Central memory CD4-positive, alpha-beta T cell (primary cell): ENCODE measurements at regions not wholly inside any gene's neighbourhood (a gene's known extent, or its start where the extent isn't known, plus 50 kb on each side); places are given as distances from the start of the nearest gene placed in this dataset.

Experiments used
- DNase-seq: peaks from one replicate; pipeline ENCODE4 v3.0.0; 2022

DNA sequence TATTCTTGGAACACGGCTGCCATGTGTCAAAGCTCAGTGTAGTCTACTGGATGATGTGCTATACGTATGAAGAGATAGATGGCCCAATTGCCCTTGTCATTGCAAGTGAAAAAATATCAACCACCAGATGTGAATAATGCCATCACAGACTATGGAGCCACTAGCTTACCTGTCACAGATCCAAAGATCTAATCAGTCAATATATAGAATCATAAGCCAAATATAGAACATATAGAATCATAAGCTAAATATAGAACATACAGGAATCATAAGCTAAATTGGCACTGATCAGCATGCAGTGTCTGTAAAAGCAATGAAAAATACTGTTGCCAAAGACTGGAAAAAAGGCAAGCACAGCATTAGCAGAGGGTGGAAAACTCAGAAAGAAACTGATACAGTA, 1656.9 kb upstream of the RAG2 start:
- DNase-seq, result no peak

DNA sequence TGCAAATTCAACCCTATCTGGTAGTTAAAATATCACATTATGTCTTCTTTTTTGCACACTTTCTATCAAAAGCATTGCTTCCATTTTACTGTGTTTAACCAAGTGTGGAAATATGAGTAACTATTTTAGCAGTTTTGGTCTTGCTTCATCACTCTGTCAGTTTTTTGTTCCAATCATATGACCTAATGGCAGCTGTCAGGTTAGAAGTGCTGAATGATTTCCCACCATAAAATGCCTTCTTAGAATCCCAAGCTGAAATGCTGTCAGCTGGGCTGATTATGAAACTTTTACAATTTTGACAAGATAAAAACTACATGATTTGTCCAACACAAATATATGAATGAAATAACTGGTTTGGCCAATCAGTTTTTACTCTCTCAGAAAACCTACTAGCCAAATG, 1654.6 kb upstream of the RAG2 start:
- no peak for DNase-seq

DNA sequence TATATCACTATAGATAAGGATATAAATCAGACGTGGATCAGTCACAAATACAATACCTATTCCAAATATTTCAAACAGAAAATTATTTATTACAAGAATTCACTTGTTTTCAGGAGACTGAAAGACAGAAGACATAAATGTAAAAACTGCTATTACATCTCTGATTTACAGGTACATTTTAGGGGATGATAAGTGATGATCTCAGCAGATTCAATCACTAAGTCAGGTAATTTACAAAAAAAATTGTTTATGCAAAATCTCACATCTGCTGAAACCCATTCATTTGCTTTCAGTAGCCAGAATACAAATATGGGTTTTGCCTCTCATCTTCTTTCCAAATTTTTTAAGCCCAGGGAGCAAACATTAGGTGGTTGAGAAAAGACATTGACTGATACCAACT, 1648.4 kb upstream of the RAG2 start:
- no peak for DNase-seq

DNA sequence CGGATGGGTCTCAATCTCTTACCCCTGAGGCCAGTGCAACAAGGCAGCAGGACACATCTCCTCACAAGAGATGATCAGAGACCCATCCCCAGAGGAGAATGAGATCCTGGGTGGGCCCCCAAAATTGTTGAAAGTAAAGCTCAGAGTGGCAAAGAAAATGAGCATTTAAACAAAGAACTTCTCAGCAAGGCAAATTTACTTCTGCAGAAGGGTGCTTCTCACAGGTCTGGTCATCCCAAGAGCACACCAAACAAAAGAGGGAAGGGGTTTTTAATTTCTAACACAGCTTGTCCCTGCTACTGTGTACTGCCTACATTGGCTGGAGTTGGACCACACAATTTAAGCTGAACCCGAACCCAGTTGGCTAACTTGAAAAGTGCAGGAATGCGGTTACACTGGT, 1628.6 kb upstream of the RAG2 start:
- DNase-seq, result no peak

DNA sequence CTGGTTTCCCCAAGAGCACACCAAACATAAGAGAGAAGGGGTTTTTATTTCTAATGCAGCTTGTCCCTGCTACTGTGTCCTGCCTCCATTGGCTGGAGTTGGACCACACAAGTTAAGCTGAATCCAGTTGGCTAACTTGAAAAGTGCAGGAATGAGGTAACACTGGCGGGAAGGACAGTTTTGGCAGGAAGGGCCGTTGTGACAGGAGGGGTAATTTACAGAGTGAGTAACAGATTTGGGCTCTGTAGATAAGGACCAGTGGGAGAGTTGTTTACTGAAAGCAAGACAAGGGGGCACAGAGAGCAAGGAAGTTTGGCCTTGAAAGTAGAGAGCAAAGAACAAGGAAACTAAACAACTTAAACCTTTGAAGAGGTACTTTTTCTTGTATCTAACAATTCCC, 1623.3 kb upstream of the RAG2 start:
- no peak for DNase-seq

DNA sequence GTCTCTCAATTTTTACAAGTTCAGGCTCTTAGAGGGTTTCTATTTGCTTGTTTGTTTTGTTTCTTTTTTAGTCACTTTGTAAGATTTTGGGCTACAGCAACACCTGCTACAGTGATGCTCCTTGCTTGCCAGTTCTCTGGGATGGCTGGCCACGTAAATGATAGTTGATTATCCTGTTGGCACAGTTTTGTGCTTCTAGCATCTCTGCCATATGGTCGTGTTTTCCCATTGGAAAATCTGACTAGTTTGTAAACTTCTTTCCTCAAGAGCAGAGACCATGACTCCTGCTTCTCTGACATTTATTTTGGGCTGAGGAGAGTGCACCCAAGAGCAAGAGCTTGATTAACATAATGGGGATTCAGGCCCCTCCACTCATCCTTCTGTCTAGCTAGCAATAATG, 1621.6 kb upstream of the RAG2 start:
- DNase-seq, result no peak

DNA sequence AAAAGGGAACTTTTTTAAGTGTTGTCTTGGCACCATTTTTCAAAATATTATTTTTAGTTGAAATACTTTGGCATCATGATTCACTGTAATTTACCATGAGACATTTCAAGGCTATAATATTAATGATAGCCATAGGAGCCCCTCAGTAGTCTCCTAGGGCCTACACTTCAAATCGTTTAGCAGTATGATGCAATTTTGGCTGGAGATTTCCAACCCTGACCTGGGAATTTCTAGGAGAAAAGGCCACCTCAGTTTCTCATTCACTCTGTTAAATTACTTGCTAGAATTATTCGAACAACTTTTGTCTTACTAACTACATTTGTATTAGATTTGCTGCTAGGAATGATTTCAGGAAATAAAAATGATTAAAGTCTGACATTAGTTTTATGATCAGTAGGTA, 1610.9 kb upstream of the RAG2 start:
- DNase-seq, result no peak

DNA sequence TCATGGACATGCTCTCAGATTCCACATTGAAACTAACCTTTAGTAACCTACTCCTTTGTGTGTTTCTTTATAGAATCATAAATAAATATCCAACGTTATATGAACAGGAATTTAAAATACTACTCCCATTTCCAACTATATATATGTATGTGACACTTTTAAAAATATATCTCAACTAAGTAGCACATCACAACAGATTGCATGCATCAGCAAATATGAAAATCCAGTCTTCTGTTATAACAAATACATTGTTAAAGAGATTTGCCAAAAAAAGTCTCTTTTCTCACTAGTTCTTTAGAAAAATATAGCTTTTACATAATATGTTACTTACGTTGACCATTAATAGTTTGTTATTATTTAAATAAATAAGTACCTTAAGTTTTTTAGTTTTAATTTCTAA, 1608.6 kb upstream of the RAG2 start:
- DNase-seq, result no peak

DNA sequence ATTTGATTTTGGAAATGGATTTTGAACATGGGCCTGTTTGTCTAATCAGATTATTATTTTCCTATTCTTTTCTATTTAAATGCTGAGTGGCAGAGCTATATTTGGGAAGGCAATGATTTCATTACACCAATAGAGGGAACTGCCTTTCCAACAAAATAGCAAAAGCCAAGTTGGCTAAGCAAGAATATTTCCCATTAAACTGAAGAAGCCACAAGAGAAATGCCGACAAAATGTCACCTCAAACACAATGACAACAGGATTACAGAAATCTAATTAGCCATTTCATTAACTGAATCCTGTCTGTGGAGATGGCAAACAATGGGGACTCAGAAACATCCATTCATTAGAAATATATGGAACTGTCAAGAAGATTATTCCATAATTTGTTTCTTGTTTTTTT, 1593.1 kb upstream of the RAG2 start:
- no peak for DNase-seq

DNA sequence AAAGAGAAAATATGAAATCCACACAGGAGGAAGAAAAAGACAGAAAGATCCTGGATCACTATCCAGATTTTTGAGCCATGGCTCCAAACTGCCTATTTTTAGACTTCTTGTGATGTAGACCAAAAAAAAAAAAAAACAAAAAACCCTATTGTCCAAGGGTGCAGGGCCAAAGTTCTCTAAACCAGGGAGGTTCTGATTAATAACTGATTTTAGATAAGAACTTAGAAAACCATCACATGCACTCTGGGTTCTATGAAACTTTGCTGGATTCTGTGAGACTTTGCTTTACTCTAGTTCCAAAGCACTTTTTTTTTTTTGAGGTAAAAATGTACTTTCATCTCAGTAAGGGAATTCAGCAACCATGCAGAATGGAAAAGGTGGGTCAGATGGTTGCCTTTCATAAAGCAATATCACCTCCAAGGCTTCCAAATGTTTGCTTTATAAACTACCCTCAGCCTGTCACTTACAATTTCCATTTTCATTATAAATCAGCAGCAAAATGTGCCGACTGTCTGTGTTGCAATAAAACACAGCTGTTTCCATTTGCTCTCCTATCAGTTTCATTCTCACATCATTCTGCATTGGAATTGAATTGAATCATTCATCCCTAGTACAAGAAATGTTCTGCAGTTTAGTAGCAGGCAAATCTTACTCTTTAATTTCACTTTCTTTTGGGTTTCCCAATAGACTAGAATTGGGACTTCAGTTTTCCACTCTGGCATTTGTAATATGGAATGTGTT, 1584.3 kb upstream of the RAG2 start:
- DNase-seq, result no peak

DNA sequence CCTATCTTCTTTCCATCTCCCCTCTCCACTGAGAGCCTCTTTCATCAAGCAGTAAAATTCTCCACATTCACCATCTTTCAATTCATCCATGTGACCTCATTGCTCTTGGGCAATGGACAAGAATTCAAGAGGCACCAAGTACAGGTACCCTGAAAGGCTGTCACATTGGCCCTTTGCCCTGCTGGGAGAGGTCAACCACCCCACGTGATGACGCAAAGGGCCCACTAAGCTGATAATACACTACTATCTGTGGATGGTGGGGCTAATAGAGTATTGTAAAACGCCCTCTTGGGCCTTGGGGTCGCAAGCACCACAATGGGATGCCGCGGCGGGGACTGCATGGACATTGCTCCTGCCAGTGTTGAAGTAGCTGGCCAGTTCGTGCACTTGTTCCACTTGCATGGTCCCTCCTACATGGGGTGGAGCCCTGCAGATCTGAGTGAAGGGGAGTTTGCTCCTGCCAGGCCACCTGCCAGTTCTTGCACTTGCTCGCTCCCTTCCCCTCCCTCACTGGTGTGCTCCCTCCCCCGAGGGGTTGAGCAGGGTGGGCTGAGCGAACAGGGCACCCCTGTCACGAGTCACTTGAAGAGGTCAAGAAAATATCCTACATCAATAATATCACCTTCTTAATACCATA, 1578.8 kb upstream of the RAG2 start:
- no peak for DNase-seq

DNA sequence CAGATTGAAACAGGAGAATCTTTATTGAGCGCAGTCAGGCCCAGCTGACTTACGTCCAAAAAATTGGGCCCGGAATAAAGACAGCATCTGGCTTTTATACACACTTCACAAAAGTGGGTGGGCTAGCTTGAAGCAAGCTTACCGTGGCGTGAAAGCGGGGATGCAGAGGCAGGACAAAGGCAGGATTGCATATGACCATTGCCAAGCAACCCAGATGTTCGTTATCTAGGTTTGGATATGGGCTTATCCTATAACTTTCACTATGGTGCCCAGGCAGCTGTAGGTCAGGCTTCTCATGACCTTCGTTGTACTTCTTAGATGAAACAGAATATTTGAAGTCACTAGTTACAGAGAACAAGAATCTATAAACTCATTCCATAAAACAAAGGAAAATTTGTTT, 1575.6 kb upstream of the RAG2 start:
- DNase-seq, result no peak

DNA sequence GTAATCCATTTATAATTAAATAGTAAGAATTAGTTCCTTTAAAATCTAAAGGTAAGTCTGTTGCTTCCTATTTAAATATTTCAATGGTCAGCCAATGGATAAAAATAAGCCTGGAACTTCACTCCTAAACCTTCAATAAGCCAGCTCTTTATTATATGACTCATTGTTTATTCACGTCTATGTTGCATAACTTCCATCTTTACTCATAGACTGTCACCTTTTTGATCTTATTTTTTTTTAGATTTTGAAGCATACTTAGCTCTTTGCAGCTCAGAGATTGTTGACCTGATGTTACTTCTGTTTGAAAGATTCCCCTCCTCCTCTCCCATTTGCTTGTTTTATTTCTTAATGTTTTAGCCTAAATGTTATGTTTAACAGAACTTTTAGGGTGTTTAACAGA, 1571.2 kb upstream of the RAG2 start:
- no peak for DNase-seq

DNA sequence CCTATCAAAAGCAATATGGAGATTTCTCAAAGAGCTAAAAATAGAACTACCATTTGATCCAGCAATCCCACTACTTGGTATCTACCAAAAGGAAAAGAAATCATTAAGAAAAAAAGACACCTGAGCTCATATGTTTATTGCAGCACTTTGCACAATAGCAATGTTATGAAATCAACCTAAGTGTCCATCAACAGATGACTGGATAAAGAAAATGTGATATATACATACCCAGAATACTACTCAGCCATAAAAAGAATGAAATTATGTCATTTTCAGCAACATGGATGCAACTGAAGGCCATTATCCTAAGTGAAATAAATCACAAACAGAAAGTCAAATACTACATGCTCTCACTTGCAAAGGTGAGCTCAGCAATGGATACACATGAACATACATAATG, 1565.5 kb upstream of the RAG2 start:
- DNase-seq, result no peak

DNA sequence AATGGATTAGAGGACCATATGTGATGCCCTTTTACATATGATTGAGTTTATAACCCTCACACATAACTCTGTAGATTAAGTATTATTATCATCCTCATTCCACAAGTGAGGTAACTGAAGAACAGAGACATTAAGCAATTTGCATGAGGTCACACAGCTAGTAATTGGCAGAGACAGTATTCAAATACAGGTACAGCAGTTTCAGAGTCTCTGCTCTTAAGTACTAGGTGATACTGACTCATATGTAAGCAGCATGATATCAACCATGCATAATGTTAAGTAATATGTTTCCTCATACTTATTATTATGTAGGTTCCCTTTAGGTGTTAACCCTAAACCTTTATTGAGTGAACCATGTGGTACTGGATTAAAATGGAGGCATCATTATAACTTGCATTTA, 1562.4 kb upstream of the RAG2 start:
- no peak for DNase-seq

DNA sequence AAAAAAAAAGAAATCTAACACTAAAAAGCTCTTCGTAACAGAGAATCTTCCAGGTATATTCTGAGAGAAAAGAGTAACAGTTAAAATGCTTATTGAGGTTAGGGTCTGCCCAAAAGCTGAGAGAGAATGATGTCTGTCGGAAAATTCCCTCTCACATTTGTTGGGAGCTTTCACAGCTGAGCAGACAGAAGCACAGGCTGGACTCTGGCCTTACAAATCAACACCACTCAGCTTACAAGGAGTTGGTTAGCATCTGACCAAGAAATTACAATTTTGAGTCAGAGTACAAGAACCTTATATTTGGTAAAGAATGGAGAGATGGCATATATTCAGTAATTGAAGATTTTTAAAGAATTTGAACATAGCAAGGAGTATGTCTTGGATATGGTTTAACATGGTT, 1561.0 kb upstream of the RAG2 start:
- no peak for DNase-seq

DNA sequence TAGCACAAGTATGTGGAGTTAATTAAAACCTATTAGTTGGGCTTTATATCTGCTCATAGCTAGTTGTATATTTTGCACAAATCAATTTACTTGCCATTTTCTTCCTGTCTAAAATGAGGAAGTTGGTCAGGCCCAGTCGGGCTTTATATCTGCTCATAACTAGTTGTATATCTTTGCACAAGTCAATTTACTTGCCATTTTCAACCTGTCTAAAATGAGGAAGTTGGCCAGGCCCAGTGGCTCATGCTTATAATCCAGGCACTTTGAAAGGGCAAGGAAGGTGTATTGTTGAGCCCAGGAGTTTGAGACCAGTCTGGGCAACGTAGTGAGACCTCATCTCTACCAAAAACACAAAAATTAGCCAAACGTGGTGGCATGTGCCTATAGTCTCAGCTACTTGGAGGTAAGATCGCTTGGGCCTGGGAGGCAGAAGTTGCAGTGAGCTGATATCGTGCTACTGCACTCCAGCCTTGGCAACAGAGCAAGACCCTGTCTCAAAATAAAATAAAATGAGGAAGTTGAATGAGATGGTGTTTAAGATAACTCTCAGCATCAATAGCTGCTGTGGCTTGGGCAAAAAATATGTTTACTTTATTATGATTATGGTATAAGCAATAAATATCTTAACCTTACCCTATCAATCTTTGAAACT, 1558.6 kb upstream of the RAG2 start:
- no peak for DNase-seq

DNA sequence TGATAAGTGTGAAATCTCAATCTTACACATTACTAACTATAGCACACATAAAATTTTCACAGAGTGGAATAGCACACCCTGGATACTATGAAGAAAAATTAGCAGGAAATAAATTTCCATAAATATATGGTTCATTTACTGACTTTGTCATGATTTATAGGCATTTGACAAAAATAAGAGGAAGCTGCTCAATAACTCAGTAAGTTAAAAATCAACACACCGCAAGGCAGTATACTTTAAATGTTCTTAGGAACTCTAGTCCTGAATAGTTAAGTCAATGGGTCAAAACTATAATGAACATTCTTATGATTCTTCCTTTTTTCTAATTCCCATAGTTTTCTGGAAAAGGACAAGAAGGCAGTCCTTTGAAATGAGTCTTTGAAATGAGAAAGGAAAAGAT, 1557.8 kb upstream of the RAG2 start:
- no peak for DNase-seq

DNA sequence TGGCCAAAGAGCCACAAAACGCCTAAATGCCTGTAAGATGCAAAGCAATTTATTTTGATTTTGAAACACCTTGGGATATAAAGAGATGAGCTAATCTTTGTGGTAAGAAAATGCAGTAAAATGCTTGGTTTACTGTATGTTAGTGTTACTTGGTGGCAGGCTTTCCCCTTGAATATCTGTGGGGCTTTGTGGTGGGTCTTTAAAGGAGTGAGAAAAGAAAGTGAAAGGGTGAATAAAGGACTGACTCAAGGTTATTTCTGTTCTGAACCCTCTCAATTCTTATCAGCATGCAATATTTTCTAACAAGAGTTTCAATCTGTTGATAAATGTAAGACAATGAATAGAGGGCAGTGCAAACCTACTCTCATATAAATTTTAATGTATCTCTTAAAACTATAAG, 1555.9 kb upstream of the RAG2 start:
- no peak for DNase-seq

DNA sequence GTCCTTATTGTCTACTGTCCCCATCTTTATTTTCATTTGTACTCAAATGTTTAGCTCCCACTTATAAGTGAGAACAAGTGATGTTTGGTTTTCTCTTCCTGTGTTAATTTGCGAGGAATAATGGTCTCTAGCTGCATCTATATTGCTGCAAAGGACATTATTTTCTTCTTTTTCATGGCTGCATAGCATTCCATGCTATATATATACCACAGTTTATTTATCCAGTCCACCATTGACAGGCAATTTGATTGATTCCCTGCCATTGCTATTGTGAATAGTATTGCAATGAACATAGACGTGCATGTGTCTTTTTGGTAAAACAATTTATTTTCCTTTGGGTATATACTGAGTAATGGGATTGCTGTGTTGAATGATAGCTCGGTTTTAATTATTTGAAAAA, 1545.8 kb upstream of the RAG2 start:
- no peak for DNase-seq

DNA sequence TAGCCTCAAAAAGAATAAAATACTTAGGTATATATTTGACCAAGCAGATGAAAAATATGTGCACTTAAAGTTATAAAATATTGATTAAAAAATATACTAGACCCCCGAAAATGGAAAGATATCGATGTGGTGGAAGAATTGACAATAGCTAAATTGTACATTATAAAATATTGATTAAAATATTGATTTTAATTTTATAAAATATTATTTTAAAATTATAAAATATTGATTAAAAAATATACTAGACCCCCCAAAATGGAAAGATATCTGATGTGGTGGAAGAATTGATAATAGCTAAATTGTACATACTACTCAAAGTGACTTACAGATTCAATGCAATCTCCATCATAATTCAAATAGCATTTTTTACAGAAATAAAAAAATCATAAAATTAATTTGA, 1540.9 kb upstream of the RAG2 start:
- no peak for DNase-seq

DNA sequence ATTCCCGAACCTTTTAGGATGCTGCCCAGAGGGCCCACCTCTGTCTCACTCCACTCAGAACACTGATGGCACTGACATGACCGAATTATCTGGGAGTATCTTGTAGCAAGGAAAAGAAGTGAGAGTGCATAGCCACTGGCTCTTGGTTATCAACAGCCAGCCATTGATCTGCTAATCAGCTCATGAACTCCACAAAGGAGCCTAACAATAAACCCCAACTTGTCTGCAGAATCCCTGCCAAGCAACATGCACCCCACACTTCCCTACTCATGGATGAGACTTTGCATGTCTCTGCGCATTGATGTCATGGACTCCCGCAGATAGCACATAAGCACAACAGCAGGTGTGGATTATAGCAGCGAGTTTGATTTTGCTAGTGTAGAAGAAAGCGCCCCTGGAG, 1538.9 kb upstream of the RAG2 start:
- no peak for DNase-seq

DNA sequence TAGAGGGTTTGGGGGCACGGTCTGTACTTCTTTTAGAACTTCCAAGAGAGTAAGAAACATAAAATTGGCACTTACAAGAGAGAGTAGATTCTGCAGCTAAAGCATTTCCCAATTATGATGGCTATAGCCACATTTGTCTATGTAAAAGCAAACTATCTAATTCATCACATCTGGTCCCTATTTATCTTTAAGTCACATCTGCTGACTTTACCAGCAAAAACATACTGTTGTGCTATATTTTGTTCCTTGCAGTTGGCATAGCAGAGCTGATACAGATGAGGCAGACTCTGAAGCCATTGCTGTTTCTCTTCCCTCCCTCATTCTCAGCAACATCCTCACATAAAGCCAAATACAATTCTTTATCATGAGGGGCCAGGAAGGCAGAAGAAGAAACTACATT, 1533.5 kb upstream of the RAG2 start:
- DNase-seq, result no peak

DNA sequence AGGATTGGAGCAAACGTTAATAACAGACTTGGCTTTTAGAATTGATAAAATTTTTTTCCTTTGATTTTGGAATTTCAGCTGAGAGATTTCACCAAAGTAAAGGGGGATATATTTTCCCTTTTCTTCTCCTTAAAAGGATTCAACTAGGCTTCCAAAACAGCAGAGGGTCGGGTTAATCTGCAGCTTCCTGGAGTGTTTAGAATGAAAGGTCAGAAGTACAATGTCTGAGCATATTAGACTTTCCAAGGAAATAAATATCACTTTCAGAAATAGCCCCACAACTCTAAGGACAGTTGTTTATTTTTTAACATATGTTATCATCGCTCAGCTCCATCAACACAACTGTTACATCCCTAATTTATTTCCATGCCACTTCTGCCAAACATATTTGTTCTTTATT, 1532.9 kb upstream of the RAG2 start:
- no peak for DNase-seq

DNA sequence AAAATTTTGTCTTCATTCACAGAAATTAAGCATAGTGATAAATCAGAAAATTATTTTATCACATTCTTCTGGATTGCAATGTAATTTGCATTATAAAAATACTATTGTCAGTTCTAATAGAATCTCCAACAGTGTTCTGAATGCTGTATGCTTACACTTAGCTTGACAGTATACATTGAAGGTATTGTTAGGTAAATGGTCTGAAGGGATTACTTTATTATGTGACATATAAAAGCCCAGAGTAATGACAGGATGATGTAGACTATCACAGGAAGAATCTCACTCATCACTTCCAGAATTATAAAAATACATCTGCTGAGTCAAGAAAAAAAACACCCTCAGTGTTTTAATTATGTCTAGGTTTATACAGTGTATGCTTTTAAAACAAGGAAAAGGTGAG, 1532.5 kb upstream of the RAG2 start:
- DNase-seq, result no peak
